H1 (cell line): ENCODE measurements at regions not wholly inside any gene's neighbourhood (a gene's known extent, or its start where the extent isn't known, plus 50 kb on each side); places are given as distances from the start of the nearest gene placed in this dataset.

Source experiments
- CTCF ChIA-PET: fragments of 300-600 bp; sonication (Branson Sonifier 250); formaldehyde crosslinking; loops from one replicate; lab custom pipeline; 2021; ENCODE audit not compliant: partially characterized antibody; lab: Charles Lee
- POLR2A ChIA-PET: fragments of 300-600 bp; sonication (Branson Sonifier 250); formaldehyde crosslinking; loops from one replicate; lab custom pipeline; 2021; ENCODE audit warnings: inconsistent platforms; ENCODE audit not compliant: partially characterized antibody; lab: Charles Lee
- DNase-seq, 2 experiments: peaks; one replicate each; pipeline versions ENCODE4 v3.0.0 to v3.0.0-alpha.2; 2010 to 2022; ENCODE audit warnings: low spot score in 2 of 2, low read depth in 1 of 2, mixed read lengths in 1 of 2
- FAIRE-seq: peaks from 2 replicates; lab custom pipeline; 2011; peaks lifted over from hg19 to GRCh38; lab: Jason Lieb, UNC
- H2AFZ ChIP-seq: 2 replicates; pipeline ENCODE4 v1.8.1; 2012; ENCODE audit warnings: low read length, inconsistent platforms
- H2AK5ac ChIP-seq: 2 replicates; pipeline ENCODE4 v1.6.1; 2013; ENCODE audit warnings: low read depth, low read length
- H2BK120ac ChIP-seq: replicated peaks from 2 replicates; pipeline ENCODE3; 2013; ENCODE audit warnings: low read depth, low read length, inconsistent platforms
- H2BK12ac ChIP-seq: 2 replicates; pipeline ENCODE4 v1.6.1; 2013; ENCODE audit warnings: low read depth, low read length
- H2BK15ac ChIP-seq: 2 replicates; pipeline ENCODE4 v1.6.1; 2013; ENCODE audit warnings: low read length
- H2BK20ac ChIP-seq: 2 replicates; pipeline ENCODE4 v1.6.1; 2013; ENCODE audit warnings: low read length
- H2BK5ac ChIP-seq: 2 replicates; pipeline ENCODE4 v1.6.1; 2013; ENCODE audit warnings: low read depth, low read length
- H3K14ac ChIP-seq: 2 replicates; pipeline ENCODE4 v1.6.1; 2013; ENCODE audit warnings: inconsistent platforms; ENCODE audit not compliant: insufficient read length
- H3K18ac ChIP-seq: 2 replicates; pipeline ENCODE4 v1.6.1; 2013; ENCODE audit warnings: low read length; ENCODE audit errors: extremely low read depth
- H3K23ac ChIP-seq: 2 replicates; pipeline ENCODE4 v1.6.1; 2013; ENCODE audit warnings: inconsistent platforms; ENCODE audit not compliant: insufficient read length
- H3K23me2 ChIP-seq: 2 replicates; pipeline ENCODE4 v1.6.1; 2013; ENCODE audit warnings: low read depth, low read length
- H3K27ac ChIP-seq: 2 replicates; pipeline ENCODE4 v1.6.1; 2011; ENCODE audit warnings: low read depth, low read length, inconsistent platforms
- H3K27me3 ChIP-seq, 4 experiments: replicated peaks in 1 of 4; 1 replicate in 1 of 4; 2 replicates in 3 of 4; pipeline versions ENCODE4 v1.6.1 to v1.8.1; 2011 to 2013; ENCODE audit warnings: low read length in 3 of 4, mild to moderate bottlenecking in 3 of 4, inconsistent platforms in 2 of 4, mixed read lengths in 2 of 4, moderate library complexity in 1 of 4; ENCODE audit not compliant: control insufficient read depth in 3 of 4, insufficient read depth in 3 of 4; ENCODE audit errors: extremely low read depth in 1 of 4
- H3K36me3 ChIP-seq, 4 experiments: 2 replicates each; pipeline versions ENCODE4 v1.6.1 to v1.8.1; 2011 to 2013; ENCODE audit warnings: mild to moderate bottlenecking in 4 of 4, low read length in 3 of 4, moderate library complexity in 2 of 4, control low read depth in 1 of 4, inconsistent platforms in 1 of 4; ENCODE audit not compliant: insufficient read depth in 4 of 4, control insufficient read depth in 2 of 4
- H3K4ac ChIP-seq: replicated peaks from 2 replicates; pipeline ENCODE3; 2013; ENCODE audit warnings: low read length, low read depth, mixed read lengths, inconsistent platforms; ENCODE audit not compliant: insufficient read length
- H3K4me1 ChIP-seq, 4 experiments: replicated peaks in 1 of 4; 1 replicate in 1 of 4; 2 replicates in 3 of 4; pipeline versions ENCODE4 v1.6.1 to v1.8.1; 2011 to 2013; ENCODE audit warnings: low read length in 3 of 4, inconsistent platforms in 2 of 4, mixed read lengths in 1 of 4; ENCODE audit not compliant: insufficient read depth in 4 of 4, control insufficient read depth in 3 of 4
- H3K4me2 ChIP-seq, 2 experiments: 2 replicates each; pipeline versions ENCODE4 v1.6.1 to v1.8.1; 2011 to 2013; ENCODE audit warnings: low read depth in 2 of 2, low read length in 2 of 2, control low read depth in 1 of 2, inconsistent platforms in 1 of 2, mild to moderate bottlenecking in 1 of 2; ENCODE audit not compliant: insufficient read depth in 1 of 2
- H3K4me3 ChIP-seq, 4 experiments: fragments of 200-600, 300-600 bp in 1 of 4; sonication (generic), shearing (Covaris generic), sonication (Bioruptor Twin) in 1 of 4; 2 replicates each; pipeline versions ENCODE4 v1.5.1 to v1.8.1; 2011 to 2016; ENCODE audit warnings: low read length in 4 of 4, low read depth in 3 of 4, control low read depth in 2 of 4, inconsistent platforms in 2 of 4, mild to moderate bottlenecking in 2 of 4, mixed read lengths in 1 of 4, moderate library complexity in 1 of 4; ENCODE audit not compliant: insufficient read depth in 2 of 4; ENCODE audit errors: extremely low read depth in 1 of 4
- H3K56ac ChIP-seq: replicated peaks from 2 replicates; pipeline ENCODE3; 2013; ENCODE audit warnings: low read depth, mild to moderate bottlenecking, mixed read lengths, low read length, inconsistent platforms; ENCODE audit not compliant: insufficient read length
- H3K79me1 ChIP-seq: 2 replicates; pipeline ENCODE4 v1.6.1; 2013; ENCODE audit warnings: low read depth, low read length, control low read depth
- H3K79me2 ChIP-seq, 2 experiments: 2 replicates each; pipeline versions ENCODE4 v1.6.1 to v1.8.1; 2012 to 2013; ENCODE audit warnings: low read length in 2 of 2, mild to moderate bottlenecking in 2 of 2, inconsistent platforms in 1 of 2; ENCODE audit not compliant: insufficient read depth in 2 of 2, control insufficient read depth in 1 of 2
- H3K9ac ChIP-seq, 4 experiments: replicated peaks in 1 of 4; 1 replicate in 1 of 4; 2 replicates in 3 of 4; pipeline versions ENCODE4 v1.6.1 to v1.8.1; 2011 to 2013; ENCODE audit warnings: low read depth in 3 of 4, low read length in 3 of 4, control low read depth in 2 of 4, mild to moderate bottlenecking in 2 of 4, moderate library complexity in 2 of 4, inconsistent platforms in 1 of 4; ENCODE audit errors: extremely low read depth in 1 of 4
- H3K9me3 ChIP-seq, 2 experiments: 2 replicates each; pipeline versions ENCODE4 v1.6.1 to v1.8.1; 2012 to 2013; ENCODE audit warnings: mild to moderate bottlenecking in 2 of 2, moderate library complexity in 2 of 2, control low read depth in 1 of 2, inconsistent platforms in 1 of 2, low read depth in 1 of 2, low read length in 1 of 2, mixed read lengths in 1 of 2; ENCODE audit not compliant: insufficient read depth in 2 of 2
- H4K20me1 ChIP-seq, 2 experiments: replicated peaks in 1 of 2; 2 replicates each; pipeline versions ENCODE3 to v1.8.1; 2011 to 2013; ENCODE audit warnings: inconsistent platforms in 2 of 2, low read length in 2 of 2, mild to moderate bottlenecking in 1 of 2; ENCODE audit not compliant: insufficient read depth in 2 of 2, control insufficient read depth in 1 of 2
- H4K5ac ChIP-seq: 2 replicates; pipeline ENCODE4 v1.6.1; 2013; ENCODE audit warnings: low read length, low read depth, mixed read lengths, inconsistent platforms; ENCODE audit not compliant: insufficient read length
- H4K8ac ChIP-seq: 2 replicates; pipeline ENCODE4 v1.8.0; 2013; ENCODE audit warnings: mild to moderate bottlenecking, moderate library complexity, low read length, inconsistent platforms; ENCODE audit not compliant: insufficient read depth; ENCODE audit errors: extremely low read depth
- H4K91ac ChIP-seq: replicated peaks from 2 replicates; pipeline ENCODE3; 2013; ENCODE audit warnings: low read length, mixed read lengths, inconsistent platforms; ENCODE audit not compliant: insufficient read length
- BCL11A ChIP-seq, 2 experiments: IDR thresholded peaks; one replicate each; pipeline ENCODE4 v1.6.1; 2011; ENCODE audit warnings: low read depth in 2 of 2, low read length in 2 of 2, mild to moderate bottlenecking in 2 of 2
- CBX8 ChIP-seq: fragments of 300-800, 300-1000 bp; sonication (generic); IDR thresholded peaks from 2 replicates; pipeline ENCODE4 v1.7.1; 2016; ENCODE audit warnings: low read depth, low read length, borderline replicate concordance
- CHD2 ChIP-seq: IDR thresholded peaks from 2 replicates; pipeline ENCODE4 v1.6.1; 2012; ENCODE audit warnings: low read length, improper control_type of control experiment
- CTBP2 ChIP-seq: IDR thresholded peaks from 2 replicates; pipeline ENCODE4 v1.7.0; 2011; ENCODE audit warnings: borderline replicate concordance, mild to moderate bottlenecking, moderate library complexity, mixed read lengths, low read length; ENCODE audit not compliant: insufficient read depth, insufficient read length
- FOSL1 ChIP-seq: IDR thresholded peaks from 2 replicates; pipeline ENCODE4 v1.6.1; 2011; ENCODE audit warnings: mild to moderate bottlenecking, low read depth, low read length, moderate library complexity; ENCODE audit not compliant: insufficient read depth
- NRF1 ChIP-seq: IDR thresholded peaks from 2 replicates; pipeline ENCODE4 v1.6.1; 2011; ENCODE audit warnings: mild to moderate bottlenecking, low read depth, low read length, improper control_type of control experiment
- POLR2AphosphoS5 ChIP-seq: IDR thresholded peaks from 2 replicates; pipeline ENCODE4 v1.6.1; 2011; ENCODE audit warnings: low read depth, low read length
- RNF2 ChIP-seq: fragments of 200-900, 300-1000 bp; sonication (generic); IDR thresholded peaks from 2 replicates; pipeline ENCODE4 v1.7.1; 2016; ENCODE audit warnings: borderline replicate concordance, low read depth, mild to moderate bottlenecking, antibody characterized with exemption, low read length; ENCODE audit not compliant: poor library complexity, severe bottlenecking; ENCODE audit errors: missing control alignments
- TCF12 ChIP-seq: IDR thresholded peaks from 2 replicates; pipeline ENCODE4 v1.6.1; 2011; ENCODE audit warnings: low read depth, mild to moderate bottlenecking, low read length
- WGBS, 2 experiments: shearing (Covaris generic) in 1 of 2; methylation state at CpG; one replicate each; pipeline versions ENCODE4 v1.1.6 to v1.1.7; 2013 to 2015; ENCODE audit warnings: low lambda C conversion rate in 2 of 2, mixed read lengths in 2 of 2, inconsistent platforms in 1 of 2, low coverage in 1 of 2, missing lambda C conversion rate in 1 of 2; ENCODE audit not compliant: insufficient replicate concordance in 2 of 2, insufficient coverage in 1 of 2, insufficient read length in 1 of 2; ENCODE audit errors: extremely low coverage in 1 of 2, missing lambda C conversion rate in 1 of 2; 5-methylcytosine and 5-hydroxymethylcytosine counted together

GRCh38 chrX:39840133-39840532 lies 257.6 kb downstream of the BCOR start:
- no peaks in the 10 kb centered on the region; a peak in 1 of 8 replicates for H3K36me3 ChIP-seq
- H3K27ac ChIP-seq: no peak overlapping the region
- no peak overlapping the region for H3K9ac ChIP-seq
- H3K4ac ChIP-seq: no peak overlapping the region
- no peak for DNase-seq
- no peak overlapping the region for H3K14ac ChIP-seq
- H4K5ac ChIP-seq: no peak overlapping the region
- FAIRE-seq: no peak
- ChIA-PET CTCF (interaction anchor here (0.7 to 4.7 kb wide), 12 partner anchors 10 to 109 kb away, joined by 3 to 28 read pairs (median 4); no protein-coding TSS in a partner anchor), POLR2A (interaction anchor here (3.8 kb wide), 1 partner anchor 23 kb away, joined by 15 read pairs; no protein-coding TSS in a partner anchor)
- H3K79me2 ChIP-seq: no peaks in the 10 kb centered on the region
- no peak overlapping the region for H4K91ac ChIP-seq
- H2BK5ac ChIP-seq: no peak overlapping the region
- no peak overlapping the region for H3K56ac ChIP-seq
- no peak overlapping the region for H2BK12ac ChIP-seq
- H3K27me3 ChIP-seq: 0 out of 7 replicates have a peak, but pooled peaks cover 0 to 2% (median 0%) of the 10 kb centered on the region in 4 experiments
- H4K8ac ChIP-seq: no peak overlapping the region
- TF ChIP-seq POLR2AphosphoS5: no peak
- TF ChIP-seq RNF2: no peak
- TF ChIP-seq CBX8: no peak
- TF ChIP-seq BCL11A (IDR thresholded peaks at IDR 0.05; ENCODE audit: low read depth in 2 of 2, low read length in 2 of 2): no peak
- no peak for TF ChIP-seq CTBP2
- TF ChIP-seq TCF12: no peak
- TF ChIP-seq CHD2: no peak
- no peak for TF ChIP-seq FOSL1
- no peak for TF ChIP-seq NRF1
- TF ChIP-seq, all 59 proteins: peak for 0
- Histone ChIP-seq H3K4me2 (no peak overlapping the region), H3K23me2 (no peaks in the 10 kb centered on the region), H2BK120ac (no peak overlapping the region), H3K23ac (no peak overlapping the region), H3K79me1 (no peaks in the 10 kb centered on the region), H3K18ac (no peak overlapping the region), H2AFZ (no peak overlapping the region), H2BK20ac (no peak overlapping the region), H2AK5ac (no peak overlapping the region), H4K20me1 (no peaks in the 10 kb centered on the region), H2BK15ac (no peak overlapping the region), H3K9me3 (no peaks in the 10 kb centered on the region), H3K4me1 (peaks cover 0 to 6% (median 2%) of the 10 kb centered on the region in 4 experiments; a peak in 3 of 7 replicates), H3K4me3 (no peak overlapping the region)
- 90% methylated on average over 6 of the region's 14 CpGs; no CpG with 5 or more reads in 1 of the 2 experiments for WGBS, 2 experiments
